ENCODE measurements at regions not wholly inside any gene's neighbourhood (a gene's known extent, or its start where the extent isn't known, plus 50 kb on each side); places are given as distances from the start of the nearest gene placed in this dataset.

GRCh38 chr5:109945723-109946480 is 256.2 kb downstream of the MAN2A1 start:
- DNase-seq, result no peak

GRCh38 chr5:109946610-109947009 is 256.9 kb downstream of the MAN2A1 start:
- no peak for DNase-seq

- DNase-seq, result no peak
These were observed 257.9 kb downstream of the MAN2A1 start for GRCh38 chr5:109947667-109948066.

GRCh38 chr5:109950634-109951033 is 260.9 kb downstream of the MAN2A1 start:
- DNase-seq, result no peak

- no peak for DNase-seq
These were observed 261.6 kb downstream of the MAN2A1 start for GRCh38 chr5:109951348-109951747.

GRCh38 chr5:109951758-109952157 is 262.0 kb downstream of the MAN2A1 start:
- DNase-seq, result no peak

- no peak for DNase-seq
These were observed 264.0 kb downstream of the MAN2A1 start for GRCh38 chr5:109953761-109954160.

- DNase-seq, result no peak
These were observed 267.2 kb downstream of the MAN2A1 start for GRCh38 chr5:109956884-109957283.

- DNase-seq, result no peak
These were observed 268.4 kb downstream of the MAN2A1 start for GRCh38 chr5:109958082-109958481.

GRCh38 chr5:109959652-109960051 is 269.9 kb downstream of the MAN2A1 start:
- DNase-seq, result no peak

- DNase-seq, result no peak
These were observed 272.0 kb downstream of the MAN2A1 start for GRCh38 chr5:109961751-109962150.

- DNase-seq, result no peak
These were observed 273.3 kb downstream of the MAN2A1 start for GRCh38 chr5:109962882-109963603.

GRCh38 chr5:109964136-109964535 is 274.4 kb downstream of the MAN2A1 start:
- no peak for DNase-seq

GRCh38 chr5:109965634-109966033 is 275.9 kb downstream of the MAN2A1 start:
- DNase-seq, result no peak

- no peak for DNase-seq
These were observed 282.2 kb downstream of the MAN2A1 start for GRCh38 chr5:109971968-109972367.

- no peak for DNase-seq
These were observed 292.3 kb downstream of the MAN2A1 start for GRCh38 chr5:109981979-109982378.

GRCh38 chr5:109982966-109983534 is 293.3 kb downstream of the MAN2A1 start:
- no peak for DNase-seq

GRCh38 chr5:109986726-109987125 is 297.0 kb downstream of the MAN2A1 start:
- no peak for DNase-seq

- DNase-seq, result no peak
These were observed 297.6 kb downstream of the MAN2A1 start for GRCh38 chr5:109987355-109987754.

- no peak for DNase-seq
These were observed 298.2 kb downstream of the MAN2A1 start for GRCh38 chr5:109987970-109988369.

- DNase-seq, result no peak
These were observed 299.4 kb downstream of the MAN2A1 start for GRCh38 chr5:109989161-109989560.

GRCh38 chr5:109989994-109990722 is 300.4 kb downstream of the MAN2A1 start:
- no peak for DNase-seq

- no peak for DNase-seq
These were observed 301.1 kb downstream of the MAN2A1 start for GRCh38 chr5:109990723-109991359.
